ENCODE measurements at regions not wholly inside any gene's neighbourhood (a gene's known extent, or its start where the extent isn't known, plus 50 kb on each side); places are given as distances from the start of the nearest gene placed in this dataset.

DNA sequence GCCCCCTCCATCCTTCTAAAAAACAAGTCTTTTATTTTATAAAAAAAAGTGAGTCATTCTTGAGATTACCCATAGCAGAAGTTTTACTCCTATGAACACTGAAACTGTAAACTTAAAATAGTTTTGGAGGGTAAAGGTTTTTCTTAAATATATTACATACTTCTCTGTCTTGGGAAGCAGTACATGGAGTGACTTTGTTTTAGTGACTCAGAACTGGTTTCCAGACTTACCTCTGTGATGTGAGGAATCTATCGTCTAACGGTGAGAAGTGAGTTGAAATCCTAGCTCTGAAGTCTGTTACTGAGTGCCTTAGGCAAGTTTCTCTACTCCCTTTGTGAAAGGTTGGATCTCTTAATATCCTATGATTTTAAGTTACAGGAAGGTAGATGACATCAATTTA lies 176.3 kb upstream of the POU3F1 start:
- H3K27ac ChIP-seq (ENCODE audit: low read depth, low read length), result no peak overlapping the region
- intact Hi-C loops (cut with micrococcal nuclease), result no loop called here
- ATAC-seq (no peak), DNase-seq (ENCODE audit: low read depth, low spot score) (no peak)
- no peaks in the 10 kb centered on the region for H3K36me3 ChIP-seq (ENCODE audit: control insufficient read depth in 1 of 2, insufficient read depth in 2 of 2, low read length in 2 of 2)
- no peaks in the 10 kb centered on the region for H4K20me1 ChIP-seq (ENCODE audit: insufficient read depth)
- no peak overlapping the region for H3K4me2 ChIP-seq (ENCODE audit: low read length)
- no peaks in the 10 kb centered on the region for H3K79me2 ChIP-seq (ENCODE audit: insufficient read depth, low read length)
- H3K27me3 ChIP-seq (ENCODE audit: insufficient read depth, low read length), result peaks cover 21% of the 10 kb centered on the region
- H3K9me3 ChIP-seq (ENCODE audit: control insufficient read depth in 1 of 2, insufficient read depth in 1 of 2, low read depth in 1 of 2, low read length in 2 of 2), result no peaks in the 10 kb centered on the region
- H2AFZ ChIP-seq (ENCODE audit: low read depth, low read length, poor library complexity, severe bottlenecking), result no peak overlapping the region
- CTCF ChIA-PET, result no interaction called here
- no peak for TF ChIP-seq YY1 (IDR thresholded peaks at IDR 0.05; ENCODE audit: extremely low read depth, insufficient replicate concordance, low read depth, low read length)
- TF ChIP-seq SRF (IDR thresholded peaks at IDR 0.05; ENCODE audit: low read depth), result no peak
- TF ChIP-seq ZFX (IDR thresholded peaks at IDR 0.05), result no peak
- TF ChIP-seq, protein P1, sequence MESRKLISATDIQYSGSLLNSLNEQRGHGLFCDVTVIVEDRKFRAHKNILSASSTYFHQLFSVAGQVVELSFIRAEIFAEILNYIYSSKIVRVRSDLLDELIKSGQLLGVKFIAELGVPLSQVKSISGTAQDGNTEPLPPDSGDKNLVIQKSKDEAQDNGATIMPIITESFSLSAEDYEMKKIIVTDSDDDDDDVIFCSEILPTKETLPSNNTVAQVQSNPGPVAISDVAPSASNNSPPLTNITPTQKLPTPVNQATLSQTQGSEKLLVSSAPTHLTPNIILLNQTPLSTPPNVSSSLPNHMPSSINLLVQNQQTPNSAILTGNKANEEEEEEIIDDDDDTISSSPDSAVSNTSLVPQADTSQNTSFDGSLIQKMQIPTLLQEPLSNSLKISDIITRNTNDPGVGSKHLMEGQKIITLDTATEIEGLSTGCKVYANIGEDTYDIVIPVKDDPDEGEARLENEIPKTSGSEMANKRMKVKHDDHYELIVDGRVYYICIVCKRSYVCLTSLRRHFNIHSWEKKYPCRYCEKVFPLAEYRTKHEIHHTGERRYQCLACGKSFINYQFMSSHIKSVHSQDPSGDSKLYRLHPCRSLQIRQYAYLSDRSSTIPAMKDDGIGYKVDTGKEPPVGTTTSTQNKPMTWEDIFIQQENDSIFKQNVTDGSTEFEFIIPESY (IDR thresholded peaks at IDR 0.05; ENCODE audit: extremely low read depth, insufficient replicate concordance, low read length), result no peak
- no peak for TF ChIP-seq JUND (IDR thresholded peaks at IDR 0.05)
- TF ChIP-seq POLR2AphosphoS5 (IDR thresholded peaks at IDR 0.05; ENCODE audit: low read depth, low read length), result no peak
- TF ChIP-seq, protein P2, sequence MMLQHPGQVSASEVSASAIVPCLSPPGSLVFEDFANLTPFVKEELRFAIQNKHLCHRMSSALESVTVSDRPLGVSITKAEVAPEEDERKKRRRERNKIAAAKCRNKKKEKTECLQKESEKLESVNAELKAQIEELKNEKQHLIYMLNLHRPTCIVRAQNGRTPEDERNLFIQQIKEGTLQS (IDR thresholded peaks at IDR 0.05), result no peak
- TF ChIP-seq FOSL1 (IDR thresholded peaks at IDR 0.05; ENCODE audit: low read depth), result no peak
- TF ChIP-seq POLR2A (IDR thresholded peaks at IDR 0.05; ENCODE audit: borderline replicate concordance, extremely low read depth, insufficient read depth, insufficient read length), result no peak
- RAD21 ChIA-PET (ENCODE audit: low non-redundant PET in 1 of 2, low total read pairs in 2 of 2, uncharacterized antibody in 2 of 2, unreplicated experiment in 2 of 2), result no interaction called here
- H3K9me2 ChIP-seq (ENCODE audit: insufficient read depth), result no peaks in the 10 kb centered on the region
- POLR2A ChIA-PET, result no interaction called here
- BruUV-seq (replicated peaks), result no TSS peak
- no peak overlapping the region for H3K9ac ChIP-seq (ENCODE audit: low read length)
- no peak overlapping the region for H3K4me3 ChIP-seq (replicated peaks in 1 of 2; ENCODE audit: low read depth in 1 of 2, low read length in 2 of 2)
- H3K4me1 ChIP-seq (ENCODE audit: control insufficient read depth in 1 of 2, insufficient read depth in 2 of 2, low read length in 2 of 2), result peaks cover 3 to 7% of the 10 kb centered on the region in 2 experiments; a peak in 1 of 4 replicates
